Adrenal gland (tissue), 9 donors: ENCODE measurements at regions not wholly inside any gene's neighbourhood (a gene's known extent, or its start where the extent isn't known, plus 50 kb on each side); places are given as distances from the start of the nearest gene placed in this dataset.
"Not testable (repeated sequence)": the region's sequence is repeated elsewhere in the genome, so short reads cannot be mapped to it uniquely, and the experiment has no call there.

Experiments used
- DNase-seq, 7 donors: peaks; one replicate each; pipeline ENCODE4 v3.0.0-alpha.2; 2019 to 2020
- H3K27ac ChIP-seq, 5 donors: fragments of 200-600 bp; sonication (generic) in 4 of 5; 1 replicate in 3 of 5; 2 replicates in 2 of 5; pipeline versions ENCODE4 v1.5.1 to v1.8.0; 2016 to 2020; ENCODE audit warnings: mild to moderate bottlenecking in 1 of 5
- H3K27me3 ChIP-seq: fragments of 200-600 bp; 2 replicates; pipeline ENCODE4 v1.8.0; 2021
- H3K36me3 ChIP-seq, 2 donors: fragments of 200-600 bp; replicated peaks in 1 of 2; 1 replicate in 1 of 2; 2 replicates in 1 of 2; pipeline versions ENCODE4 v1.5.1 to v1.8.0; 2018 to 2022
- H3K4me1 ChIP-seq, 2 donors: fragments of 200-600 bp; replicated peaks in 1 of 2; 1 replicate in 1 of 2; 2 replicates in 1 of 2; pipeline versions ENCODE4 v1.5.1 to v1.8.0; 2018 to 2021
- H3K4me3 ChIP-seq, 4 donors: fragments of 200-600 bp; sonication (generic) in 3 of 4; one replicate each; pipeline ENCODE4 v1.5.1; 2016 to 2018
- H3K9me3 ChIP-seq, 3 donors: fragments of 200-600 bp; sonication (generic) in 1 of 3; replicated peaks in 1 of 3; 1 replicate in 2 of 3; 2 replicates in 1 of 3; pipeline versions ENCODE4 v1.5.1 to v1.8.0; 2016 to 2021
- CTCF ChIP-seq, 6 experiments: fragments of 450-650 bp in 4 of 6; fragments of 200-600 bp in 2 of 6; sonication (generic) in 1 of 6; IDR thresholded peaks; 1 replicate in 5 of 6; 2 replicates in 1 of 6; pipeline versions ENCODE4 v1.5.1 to v1.8.0; 2016 to 2021; ENCODE audit warnings: antibody characterized with exemption in 6 of 6, mild to moderate bottlenecking in 2 of 6, moderate library complexity in 1 of 6
- POLR2A ChIP-seq, 2 donors: fragments of 450-650 bp; IDR thresholded peaks; one replicate each; pipeline ENCODE4 v1.6.1; 2017; ENCODE audit warnings: antibody characterized with exemption in 2 of 2, mild to moderate bottlenecking in 2 of 2, moderate library complexity in 1 of 2
- WGBS, 4 donors: extraction: QIAGEN DNeasy Blood & Tissue Kit in 2 of 4; methylation state at CpG; one replicate each; pipeline versions ENCODE4 v1.1.5 to v1.1.7; 2013 to 2017; 5-methylcytosine and 5-hydroxymethylcytosine counted together
- intact Hi-C, 2 donors: fragments of 100-400 bp; cut with DNase I; formaldehyde crosslinking; loops; one replicate each; pipeline versions ENCODE4 v1.14.1 to v1.15.0; 2022 to 2023
- donor health status: healthy with polysubstance abuse.
- donor health status: Bipolar disorder and iron deficiency.
- donor health status: DM: yes; HTN: yes; CAD: no.
- donor health status: DM: no; HTN: no; CAD: no.
- donor health status: DM: no; HTN: no; CAD: no.

GRCh38 chr1:242602001-242602400 is 77.5 kb upstream of the PLD5 start:
- no peak overlapping the region for H3K27ac ChIP-seq
- no peaks in the 10 kb centered on the region for H3K4me1 ChIP-seq
- H3K36me3 ChIP-seq: no peaks in the 10 kb centered on the region
- no peak overlapping the region for H3K4me3 ChIP-seq
- peaks cover 0 to 2% (median 0%) of the 10 kb centered on the region in 3 donors for H3K9me3 ChIP-seq
- TF ChIP-seq CTCF (IDR thresholded peaks at IDR 0.05) (no peak), POLR2A (IDR thresholded peaks at IDR 0.05) (no peak)
- WGBS, 4 donors: 74 to 82% (median 78%) methylated on average over 6 of the region's 6 CpGs
- no peaks in the 10 kb centered on the region for H3K27me3 ChIP-seq
- DNase-seq: no peak
- intact Hi-C loops: no loop called here

GRCh38 chr1:242593756-242594155 is 69.3 kb upstream of the PLD5 start:
- H3K36me3 ChIP-seq, H3K4me3 ChIP-seq, H3K27me3 ChIP-seq, H3K9me3 ChIP-seq, intact Hi-C loops, H3K27ac ChIP-seq, DNase-seq, H3K4me1 ChIP-seq: not testable (repeated sequence)
- WGBS, 4 donors: 32 to 59% (median 46%) methylated on average over 2 of the region's 2 CpGs

GRCh38 chr1:242586360-242586680 is 61.8 kb upstream of the PLD5 start:
- DNase-seq: no peak
- intact Hi-C loops: no loop called here
- TF ChIP-seq CTCF (IDR thresholded peaks at IDR 0.05): no peak
- no peak for TF ChIP-seq POLR2A (IDR thresholded peaks at IDR 0.05)
- Histone ChIP-seq H3K27ac (no peak overlapping the region), H3K36me3 (no peaks in the 10 kb centered on the region), H3K9me3 (no peaks in the 10 kb centered on the region), H3K4me1 (no peaks in the 10 kb centered on the region), H3K27me3 (no peaks in the 10 kb centered on the region), H3K4me3 (no peak overlapping the region)
- WGBS, 4 donors: 60 to 94% (median 70%) methylated on average over 1 of the region's 1 CpG

- intact Hi-C loops: no loop called here
These were observed 61.3 kb upstream of the PLD5 start for GRCh38 chr1:242585616-242586359.

More at GRCh38 chr1:242585616-242586359, 61.3 kb upstream of the PLD5 start:
- DNase-seq: no peak
- Histone ChIP-seq H3K4me1 (no peaks in the 10 kb centered on the region), H3K36me3 (no peaks in the 10 kb centered on the region), H3K27ac (no peak overlapping the region), H3K27me3 (no peaks in the 10 kb centered on the region), H3K9me3 (no peaks in the 10 kb centered on the region), H3K4me3 (no peak overlapping the region)
- no peak for TF ChIP-seq POLR2A (IDR thresholded peaks at IDR 0.05)
- TF ChIP-seq CTCF (IDR thresholded peaks at IDR 0.05): no peak
- WGBS, 4 donors: 80 to 93% (median 87%) methylated on average over 10 of the region's 10 CpGs
